GM06990 (cell line): ENCODE measurements at regions not wholly inside any gene's neighbourhood (a gene's known extent, or its start where the extent isn't known, plus 50 kb on each side); places are given as distances from the start of the nearest gene placed in this dataset.

Experiments
- DNase-seq: peaks from one replicate; pipeline ENCODE4 v3.0.0-alpha.2; 2011; ENCODE audit not compliant: insufficient read length; ENCODE audit errors: extremely low read depth
- H3K27me3 ChIP-seq: replicated peaks from 2 replicates; pipeline ENCODE4 v1.6.0; 2011; ENCODE audit warnings: low read length; ENCODE audit not compliant: control insufficient read depth, insufficient read depth
- H3K36me3 ChIP-seq: 2 replicates; pipeline ENCODE4 v1.5.1; 2011; ENCODE audit warnings: low read length; ENCODE audit not compliant: control insufficient read depth, insufficient read depth
- H3K4me3 ChIP-seq: replicated peaks from 2 replicates; pipeline ENCODE4 v1.5.1; 2011; ENCODE audit warnings: low read depth, mild to moderate bottlenecking, control low read depth, low read length
- TF ChIP-seq, protein P1 (sequence below): IDR thresholded peaks from 2 replicates; pipeline ENCODE4 v1.5.1; 2011; ENCODE audit warnings: low read length, control low read depth, mild to moderate bottlenecking, inconsistent platforms; ENCODE audit not compliant: insufficient read depth, poor library complexity, severe bottlenecking

- TF ChIP-seq, protein P1, sequence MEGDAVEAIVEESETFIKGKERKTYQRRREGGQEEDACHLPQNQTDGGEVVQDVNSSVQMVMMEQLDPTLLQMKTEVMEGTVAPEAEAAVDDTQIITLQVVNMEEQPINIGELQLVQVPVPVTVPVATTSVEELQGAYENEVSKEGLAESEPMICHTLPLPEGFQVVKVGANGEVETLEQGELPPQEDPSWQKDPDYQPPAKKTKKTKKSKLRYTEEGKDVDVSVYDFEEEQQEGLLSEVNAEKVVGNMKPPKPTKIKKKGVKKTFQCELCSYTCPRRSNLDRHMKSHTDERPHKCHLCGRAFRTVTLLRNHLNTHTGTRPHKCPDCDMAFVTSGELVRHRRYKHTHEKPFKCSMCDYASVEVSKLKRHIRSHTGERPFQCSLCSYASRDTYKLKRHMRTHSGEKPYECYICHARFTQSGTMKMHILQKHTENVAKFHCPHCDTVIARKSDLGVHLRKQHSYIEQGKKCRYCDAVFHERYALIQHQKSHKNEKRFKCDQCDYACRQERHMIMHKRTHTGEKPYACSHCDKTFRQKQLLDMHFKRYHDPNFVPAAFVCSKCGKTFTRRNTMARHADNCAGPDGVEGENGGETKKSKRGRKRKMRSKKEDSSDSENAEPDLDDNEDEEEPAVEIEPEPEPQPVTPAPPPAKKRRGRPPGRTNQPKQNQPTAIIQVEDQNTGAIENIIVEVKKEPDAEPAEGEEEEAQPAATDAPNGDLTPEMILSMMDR = no peak
- H3K36me3 ChIP-seq = no peaks in the 10 kb centered on the region
- H3K4me3 ChIP-seq = no peak overlapping the region
- no peak for DNase-seq
- no peaks in the 10 kb centered on the region for H3K27me3 ChIP-seq
Observed at GRCh38 chr5:124996023-124996763, 249.8 kb upstream of the ZNF608 start.

GRCh38 chr5:124996764-124997077 lies 250.3 kb upstream of the ZNF608 start:
- Histone ChIP-seq H3K4me3 (no peak overlapping the region), H3K27me3 (no peaks in the 10 kb centered on the region), H3K36me3 (no peaks in the 10 kb centered on the region)
- DNase-seq = no peak
- TF ChIP-seq, protein P1 = no peak

DNA sequence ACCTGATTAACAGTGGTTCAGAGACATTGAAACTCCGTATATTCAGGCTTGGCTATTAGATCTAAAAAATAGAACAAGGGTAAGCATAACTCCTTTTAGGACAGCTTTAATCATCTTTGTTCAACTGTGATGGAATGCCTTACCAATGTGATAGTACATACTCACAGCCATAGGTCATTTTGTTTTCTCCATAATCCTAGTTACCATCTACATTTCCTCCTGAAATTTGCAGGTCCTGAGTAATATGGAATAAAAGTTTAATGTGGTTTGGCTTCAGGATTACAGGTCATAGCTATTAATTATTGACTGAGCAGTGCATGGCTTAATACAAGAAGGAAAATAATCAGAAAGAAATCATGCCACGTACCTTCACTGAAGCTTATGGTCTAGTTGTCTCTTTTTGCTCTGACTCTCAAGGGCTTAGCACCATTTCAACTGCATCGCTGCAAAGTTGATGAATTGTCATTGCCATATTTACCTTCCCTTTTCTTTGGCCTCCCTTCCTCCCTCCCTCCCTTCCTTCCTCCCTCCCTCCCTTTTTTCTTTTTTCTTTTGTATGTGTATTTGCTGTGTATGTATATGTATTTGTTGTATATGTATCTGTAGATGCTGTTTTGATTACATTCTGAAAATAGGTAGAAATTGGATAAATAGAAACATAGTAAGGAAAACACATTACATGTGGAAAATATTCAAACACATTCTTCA lies 250.9 kb upstream of the ZNF608 start:
- no peak for DNase-seq
- H3K36me3 ChIP-seq = no peaks in the 10 kb centered on the region
- TF ChIP-seq, protein P1 = no peak
- no peaks in the 10 kb centered on the region for H3K27me3 ChIP-seq
- H3K4me3 ChIP-seq = no peak overlapping the region

- TF ChIP-seq, protein P1 = no peak
- H3K36me3 ChIP-seq = no peaks in the 10 kb centered on the region
- H3K27me3 ChIP-seq = no peaks in the 10 kb centered on the region
- no peak overlapping the region for H3K4me3 ChIP-seq
- DNase-seq = no peak
Observed at GRCh38 chr5:124998520-124998919, 252.1 kb upstream of the ZNF608 start.

DNA sequence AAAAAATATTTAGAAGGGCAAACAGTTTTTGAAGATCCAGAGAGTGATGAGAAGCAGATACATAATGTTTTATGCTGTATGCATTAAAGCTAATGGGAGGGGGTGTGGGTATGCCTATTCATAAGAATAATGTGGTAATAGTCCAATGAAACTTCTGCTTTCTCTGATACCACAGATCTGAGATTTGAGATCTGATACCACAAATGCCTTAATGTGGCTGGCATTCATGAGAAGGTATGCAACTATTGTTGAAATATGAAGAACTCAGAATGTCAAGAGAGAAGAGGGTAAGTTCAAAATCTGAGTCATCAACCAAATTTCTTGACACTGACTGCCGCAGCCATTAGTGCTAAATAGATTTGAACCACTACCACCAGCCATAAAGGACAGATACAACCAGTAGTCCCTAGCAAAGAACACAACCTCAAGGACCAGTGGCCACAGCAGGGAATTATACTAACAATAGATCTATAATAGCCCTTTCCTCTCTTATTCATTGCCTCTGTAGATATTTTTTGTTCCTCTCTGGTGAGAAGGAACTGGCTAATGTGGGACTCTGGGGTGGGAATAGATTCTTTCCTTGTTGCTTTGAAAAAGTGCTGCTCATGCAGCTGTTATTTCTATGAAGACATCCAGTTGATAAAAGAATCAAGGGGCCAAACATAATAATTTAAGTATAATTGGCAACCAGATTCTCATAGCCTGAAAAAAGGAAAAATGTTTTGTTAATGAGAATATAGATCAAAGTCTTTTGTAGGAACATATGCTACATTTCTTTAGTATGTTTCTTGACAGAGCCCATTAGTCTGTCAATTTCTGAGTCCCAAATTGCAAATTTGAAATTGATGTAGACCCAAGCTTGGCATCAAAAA lies 256.5 kb upstream of the ZNF608 start:
- H3K27me3 ChIP-seq = no peaks in the 10 kb centered on the region
- TF ChIP-seq, protein P1 = no peak
- H3K36me3 ChIP-seq = no peaks in the 10 kb centered on the region
- no peak overlapping the region for H3K4me3 ChIP-seq
- DNase-seq = peak; percentile 60
